Activated CD4-positive, alpha-beta T cell treated with anti-CD3 and anti-CD28 coated beads, Interleukin-10, Interleukin-2, amounts not matched to agents 100 ng/mL and 50 ng/mL, durations not matched to agents 16 hours and 8 hours (primary cell): ENCODE measurements at regions not wholly inside any gene's neighbourhood (a gene's known extent, or its start where the extent isn't known, plus 50 kb on each side); places are given as distances from the start of the nearest gene placed in this dataset.
A peak's percentile ranks its signal among the peaks of the same experiment; 100 is the strongest.
"Not testable (repeated sequence)": the region's sequence is repeated elsewhere in the genome, so short reads cannot be mapped to it uniquely, and the experiment has no call there.

Experiments used
- DNase-seq: peaks from one replicate; pipeline ENCODE4 v3.0.0-alpha.2; 2020

- DNase-seq: no peak
These were observed 59.3 kb downstream of the BTBD3 start for GRCh38 chr20:11976966-11977365.

- DNase-seq: no peak
These were observed 60.8 kb downstream of the BTBD3 start for GRCh38 chr20:11978496-11978895.

- no peak for DNase-seq
These were observed 61.8 kb downstream of the BTBD3 start for GRCh38 chr20:11979306-11979990.

- DNase-seq: no peak
These were observed 62.6 kb downstream of the BTBD3 start for GRCh38 chr20:11980263-11980662.

GRCh38 chr20:11981366-11981947 lies 63.8 kb downstream of the BTBD3 start:
- no peak for DNase-seq

GRCh38 chr20:11982289-11982954 lies 64.7 kb downstream of the BTBD3 start:
- DNase-seq: no peak

GRCh38 chr20:11982955-11983470 lies 65.3 kb downstream of the BTBD3 start:
- DNase-seq: no peak

- no peak for DNase-seq
These were observed 69.3 kb downstream of the BTBD3 start for GRCh38 chr20:11986954-11987353.

GRCh38 chr20:11987526-11987925 lies 69.8 kb downstream of the BTBD3 start:
- DNase-seq: no peak

GRCh38 chr20:11989018-11989771 lies 71.5 kb downstream of the BTBD3 start:
- no peak for DNase-seq

- DNase-seq: no peak
These were observed 74.7 kb downstream of the BTBD3 start for GRCh38 chr20:11992426-11992825.

GRCh38 chr20:11993886-11994461 lies 76.3 kb downstream of the BTBD3 start:
- DNase-seq: no peak

GRCh38 chr20:11995805-11996567 lies 78.3 kb downstream of the BTBD3 start:
- DNase-seq: no peak

- not testable (repeated sequence) for DNase-seq
These were observed 87.1 kb downstream of the BTBD3 start for GRCh38 chr20:12004776-12005175.

GRCh38 chr20:12012241-12013222 lies 94.8 kb downstream of the BTBD3 start:
- DNase-seq: peak; percentile 62

GRCh38 chr20:12014276-12014675 lies 96.6 kb downstream of the BTBD3 start:
- no peak for DNase-seq

GRCh38 chr20:12014736-12015135 lies 97.0 kb downstream of the BTBD3 start:
- DNase-seq: no peak

GRCh38 chr20:12016291-12016690 lies 98.6 kb downstream of the BTBD3 start:
- DNase-seq: no peak

GRCh38 chr20:12019715-12020114 lies 102.0 kb downstream of the BTBD3 start:
- no peak for DNase-seq

- no peak for DNase-seq
These were observed 103.2 kb downstream of the BTBD3 start for GRCh38 chr20:12020846-12021245.

- no peak for DNase-seq
These were observed 104.4 kb downstream of the BTBD3 start for GRCh38 chr20:12022126-12022525.
